DND-41 (cell line): ENCODE measurements at regions not wholly inside any gene's neighbourhood (a gene's known extent, or its start where the extent isn't known, plus 50 kb on each side); places are given as distances from the start of the nearest gene placed in this dataset.

ENCODE experiments used
- EZH2 ChIP-seq: IDR thresholded peaks from 3 replicates; pipeline ENCODE4 v1.6.1; 2012; ENCODE audit warnings: borderline replicate concordance, low read depth, mild to moderate bottlenecking, moderate library complexity, low read length, inconsistent platforms; ENCODE audit not compliant: severe bottlenecking
- TF ChIP-seq, protein P1 (sequence below): IDR thresholded peaks from 2 replicates; pipeline ENCODE4 v1.5.1; 2012; ENCODE audit warnings: borderline replicate concordance, low read length, moderate library complexity, mild to moderate bottlenecking; ENCODE audit not compliant: poor library complexity, severe bottlenecking; ENCODE audit errors: extremely low read depth

DNA sequence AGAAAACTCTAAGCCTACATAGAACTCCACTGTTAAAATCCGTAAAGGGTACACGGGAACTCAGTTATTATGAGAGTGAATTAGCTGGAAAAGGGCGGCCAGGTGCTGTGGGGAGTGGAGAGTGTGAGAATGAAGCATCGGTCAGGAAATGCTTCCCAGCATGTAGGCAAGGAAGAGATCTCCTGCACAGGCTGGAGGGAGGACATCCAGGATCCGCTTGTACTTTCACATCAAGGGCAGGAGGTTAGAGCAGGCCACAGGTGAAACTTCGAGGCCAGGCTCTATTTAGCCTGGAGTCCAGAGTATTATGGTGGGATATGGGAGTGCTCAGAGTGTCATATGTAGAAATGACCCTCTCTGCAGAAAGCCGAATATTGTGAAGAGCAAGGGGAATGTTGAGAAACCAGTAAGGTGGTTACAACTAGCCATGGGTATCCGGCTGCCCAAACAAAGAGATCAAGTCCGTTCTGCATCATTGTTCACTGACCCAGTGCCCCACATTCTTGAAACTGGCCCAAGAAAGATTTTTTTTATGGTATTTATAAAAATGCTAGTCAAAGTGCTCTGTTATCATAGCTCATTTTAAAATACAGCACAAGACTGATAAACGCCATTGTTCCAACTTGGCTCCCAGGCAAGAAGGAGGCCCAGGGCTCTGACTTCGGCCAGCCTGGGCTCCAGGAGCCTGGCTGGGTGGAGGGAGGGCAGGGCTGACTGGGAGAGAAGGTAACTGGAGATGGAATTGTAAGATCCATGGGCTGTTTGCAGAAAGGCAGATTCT is 79.4 kb upstream of the HIF1A start:
- TF ChIP-seq, protein P1, sequence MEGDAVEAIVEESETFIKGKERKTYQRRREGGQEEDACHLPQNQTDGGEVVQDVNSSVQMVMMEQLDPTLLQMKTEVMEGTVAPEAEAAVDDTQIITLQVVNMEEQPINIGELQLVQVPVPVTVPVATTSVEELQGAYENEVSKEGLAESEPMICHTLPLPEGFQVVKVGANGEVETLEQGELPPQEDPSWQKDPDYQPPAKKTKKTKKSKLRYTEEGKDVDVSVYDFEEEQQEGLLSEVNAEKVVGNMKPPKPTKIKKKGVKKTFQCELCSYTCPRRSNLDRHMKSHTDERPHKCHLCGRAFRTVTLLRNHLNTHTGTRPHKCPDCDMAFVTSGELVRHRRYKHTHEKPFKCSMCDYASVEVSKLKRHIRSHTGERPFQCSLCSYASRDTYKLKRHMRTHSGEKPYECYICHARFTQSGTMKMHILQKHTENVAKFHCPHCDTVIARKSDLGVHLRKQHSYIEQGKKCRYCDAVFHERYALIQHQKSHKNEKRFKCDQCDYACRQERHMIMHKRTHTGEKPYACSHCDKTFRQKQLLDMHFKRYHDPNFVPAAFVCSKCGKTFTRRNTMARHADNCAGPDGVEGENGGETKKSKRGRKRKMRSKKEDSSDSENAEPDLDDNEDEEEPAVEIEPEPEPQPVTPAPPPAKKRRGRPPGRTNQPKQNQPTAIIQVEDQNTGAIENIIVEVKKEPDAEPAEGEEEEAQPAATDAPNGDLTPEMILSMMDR, result no peak
- no peak for TF ChIP-seq EZH2
